C4-2B (cell line): ENCODE measurements at regions not wholly inside any gene's neighbourhood (a gene's known extent, or its start where the extent isn't known, plus 50 kb on each side); places are given as distances from the start of the nearest gene placed in this dataset.

Experiments used
- CTCF ChIP-seq: fragments of 450-650 bp; conservative IDR thresholded peaks from 2 replicates; pipeline ENCODE4 v1.5.1; 2017; ENCODE audit warnings: mild to moderate bottlenecking
- ZFX ChIP-seq: fragments of 450-650 bp; IDR thresholded peaks from 2 replicates; pipeline ENCODE4 v1.6.1; 2017

DNA sequence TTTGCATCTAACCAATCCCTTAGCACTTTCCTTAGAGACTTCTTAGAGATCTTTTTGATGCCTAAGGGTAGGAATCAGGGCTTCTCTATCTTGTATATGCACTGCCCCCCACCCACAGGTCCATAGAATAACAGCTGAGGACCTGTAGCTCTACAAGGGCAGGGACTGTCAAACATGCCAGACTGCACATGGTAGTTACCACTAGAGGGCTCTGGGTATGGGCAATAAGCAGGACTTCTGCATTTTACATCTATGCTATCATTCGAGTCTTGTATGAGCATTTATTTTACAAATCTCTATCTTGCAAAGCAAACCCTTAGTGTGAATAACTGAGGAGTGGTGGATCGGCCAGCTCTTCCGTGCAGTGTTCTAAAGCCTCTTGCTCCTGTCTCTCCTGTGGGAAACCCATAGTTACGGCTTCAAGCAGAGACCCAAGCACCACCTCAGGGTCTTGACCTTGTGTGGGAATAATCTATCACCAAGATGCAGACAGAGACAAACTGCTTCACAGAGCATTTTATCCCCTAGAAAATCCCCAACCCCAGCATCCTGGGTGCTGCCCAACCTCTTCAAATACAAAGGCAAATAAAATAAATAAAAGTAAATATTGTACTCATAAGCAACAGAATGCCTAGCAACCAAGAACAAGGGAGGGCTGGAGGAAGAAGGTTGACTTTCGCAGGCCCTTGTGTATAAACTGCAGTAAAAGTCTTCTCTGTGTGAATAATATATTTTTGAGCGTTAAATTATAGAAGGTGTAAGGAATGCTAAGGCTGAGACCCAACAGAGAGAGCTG is 219.3 kb downstream of the WDR11 start:
- TF ChIP-seq CTCF (peak; percentile 62), ZFX (no peak)
